ENCODE measurements at regions not wholly inside any gene's neighbourhood (a gene's known extent, or its start where the extent isn't known, plus 50 kb on each side); places are given as distances from the start of the nearest gene placed in this dataset.
A peak's percentile ranks its signal among the peaks of the same experiment; 100 is the strongest.
"Not testable (repeated sequence)": the region's sequence is repeated elsewhere in the genome, so short reads cannot be mapped to it uniquely, and the experiment has no call there.

DNA sequence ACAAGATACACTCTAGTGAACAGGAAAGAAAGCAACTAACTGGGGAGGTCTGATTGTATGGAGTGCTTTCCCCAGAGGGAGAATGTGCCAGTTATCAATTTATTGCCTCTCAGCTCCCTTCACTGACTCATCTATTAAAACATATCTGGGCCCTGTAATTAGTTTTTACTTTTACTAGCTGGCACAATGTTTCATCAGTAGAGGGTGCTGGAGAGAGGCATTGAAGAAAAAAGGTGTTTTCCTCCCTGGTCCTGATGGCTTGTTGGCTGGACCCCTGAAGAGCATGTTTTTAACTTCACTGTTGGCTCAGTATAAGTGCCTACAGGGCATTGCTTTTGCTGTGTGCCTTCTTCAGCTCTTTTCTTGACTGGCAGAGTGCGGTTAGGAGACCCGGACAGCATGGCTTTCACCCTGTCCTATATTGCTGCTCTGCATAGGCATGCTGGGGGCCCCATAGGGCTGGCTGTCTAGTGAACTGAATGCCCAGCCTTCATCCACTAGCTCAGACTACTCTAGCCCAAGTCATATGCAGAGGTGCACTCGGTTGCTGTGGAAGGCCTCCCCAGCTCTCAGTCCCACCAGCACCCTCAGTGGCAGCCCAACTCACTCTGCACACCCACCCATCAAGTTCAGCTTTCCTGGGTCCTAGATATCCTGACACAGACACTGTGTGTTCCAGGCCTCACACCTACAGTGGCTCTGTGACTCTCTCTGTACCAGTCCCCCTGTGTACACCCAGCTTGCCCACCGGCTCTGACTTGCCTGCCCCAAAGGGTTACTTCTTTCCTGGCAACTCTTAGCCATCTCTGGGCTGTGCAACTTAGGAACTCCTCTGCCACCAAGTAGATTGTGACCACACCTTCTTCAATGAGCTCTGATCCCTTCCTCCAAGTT lies 62.3 kb upstream of the ACYP2 start:
- H3K9ac ChIP-seq (ENCODE audit: low read depth in 2 of 2, low read length in 2 of 2), result no peak overlapping the region
- H3K4me1 ChIP-seq, result no peaks in the 10 kb centered on the region
- DNase-seq, result no peak
- H3K27ac ChIP-seq, result peak overlapping the region; percentile 13
- intact Hi-C loops (cut with DNase I), result no loop called here
- no peaks in the 10 kb centered on the region for H3K36me3 ChIP-seq
- no peaks in the 10 kb centered on the region for H3K27me3 ChIP-seq
- no peak overlapping the region for H3K4me3 ChIP-seq
- TF ChIP-seq, protein P1, sequence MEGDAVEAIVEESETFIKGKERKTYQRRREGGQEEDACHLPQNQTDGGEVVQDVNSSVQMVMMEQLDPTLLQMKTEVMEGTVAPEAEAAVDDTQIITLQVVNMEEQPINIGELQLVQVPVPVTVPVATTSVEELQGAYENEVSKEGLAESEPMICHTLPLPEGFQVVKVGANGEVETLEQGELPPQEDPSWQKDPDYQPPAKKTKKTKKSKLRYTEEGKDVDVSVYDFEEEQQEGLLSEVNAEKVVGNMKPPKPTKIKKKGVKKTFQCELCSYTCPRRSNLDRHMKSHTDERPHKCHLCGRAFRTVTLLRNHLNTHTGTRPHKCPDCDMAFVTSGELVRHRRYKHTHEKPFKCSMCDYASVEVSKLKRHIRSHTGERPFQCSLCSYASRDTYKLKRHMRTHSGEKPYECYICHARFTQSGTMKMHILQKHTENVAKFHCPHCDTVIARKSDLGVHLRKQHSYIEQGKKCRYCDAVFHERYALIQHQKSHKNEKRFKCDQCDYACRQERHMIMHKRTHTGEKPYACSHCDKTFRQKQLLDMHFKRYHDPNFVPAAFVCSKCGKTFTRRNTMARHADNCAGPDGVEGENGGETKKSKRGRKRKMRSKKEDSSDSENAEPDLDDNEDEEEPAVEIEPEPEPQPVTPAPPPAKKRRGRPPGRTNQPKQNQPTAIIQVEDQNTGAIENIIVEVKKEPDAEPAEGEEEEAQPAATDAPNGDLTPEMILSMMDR (IDR thresholded peaks at IDR 0.05), result no peak
- H3K9me3 ChIP-seq, result no peaks in the 10 kb centered on the region

DNA sequence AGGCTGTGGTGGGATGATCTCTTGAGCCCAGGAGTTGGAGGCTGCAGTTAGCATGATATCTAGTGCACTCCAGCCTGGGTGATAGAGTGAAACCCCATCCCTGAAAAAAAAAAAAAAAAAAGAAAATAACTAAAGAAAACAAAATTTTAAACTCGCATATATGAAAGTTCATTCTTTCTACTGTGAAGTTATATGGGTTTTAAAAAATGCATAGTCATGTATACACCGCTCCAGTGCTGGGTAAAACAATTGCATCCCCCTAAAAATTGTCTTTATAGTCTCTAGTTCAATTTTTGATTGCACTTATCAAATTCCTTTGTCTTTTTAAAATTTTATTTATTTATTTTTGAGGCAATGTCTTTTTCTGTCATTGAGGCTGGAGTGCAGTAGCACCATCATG lies 65.0 kb upstream of the ACYP2 start:
- intact Hi-C loops (cut with DNase I), result no loop called here
- Histone ChIP-seq H3K27me3 (no peaks in the 10 kb centered on the region), H3K9ac (ENCODE audit: low read depth in 2 of 2, low read length in 2 of 2) (no peak overlapping the region), H3K36me3 (no peaks in the 10 kb centered on the region), H3K27ac (no peak overlapping the region), H3K4me1 (no peaks in the 10 kb centered on the region), H3K9me3 (no peaks in the 10 kb centered on the region), H3K4me3 (no peak overlapping the region)
- DNase-seq, result no peak
- TF ChIP-seq, protein P1 (IDR thresholded peaks at IDR 0.05), result no peak

DNA sequence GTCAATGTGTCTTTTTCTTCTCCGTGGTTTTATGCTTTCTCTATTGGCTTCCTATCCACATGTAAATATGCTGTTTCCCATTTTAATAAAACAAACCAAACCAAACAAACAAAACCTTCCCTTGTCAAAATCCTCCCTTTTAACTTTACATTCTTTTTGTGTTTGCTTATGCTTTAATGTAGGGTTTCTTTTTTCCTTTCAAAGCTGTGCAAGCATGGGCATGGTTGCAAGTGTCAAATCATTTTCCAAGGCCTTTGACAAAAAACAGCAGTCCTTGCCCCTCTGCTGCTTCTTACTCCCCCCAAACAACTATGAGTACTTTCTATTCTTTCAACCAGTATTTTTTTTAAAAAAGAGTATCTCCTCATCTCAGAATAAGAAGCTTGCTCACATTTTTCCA lies 66.0 kb upstream of the ACYP2 start:
- Histone ChIP-seq H3K4me3 (no peak overlapping the region), H3K27ac (no peak overlapping the region), H3K36me3 (no peaks in the 10 kb centered on the region), H3K4me1 (no peaks in the 10 kb centered on the region), H3K9ac (ENCODE audit: low read depth in 2 of 2, low read length in 2 of 2) (no peak overlapping the region), H3K9me3 (no peaks in the 10 kb centered on the region), H3K27me3 (no peaks in the 10 kb centered on the region)
- intact Hi-C loops (cut with DNase I), result no loop called here
- TF ChIP-seq, protein P1 (IDR thresholded peaks at IDR 0.05), result no peak
- no peak for DNase-seq

DNA sequence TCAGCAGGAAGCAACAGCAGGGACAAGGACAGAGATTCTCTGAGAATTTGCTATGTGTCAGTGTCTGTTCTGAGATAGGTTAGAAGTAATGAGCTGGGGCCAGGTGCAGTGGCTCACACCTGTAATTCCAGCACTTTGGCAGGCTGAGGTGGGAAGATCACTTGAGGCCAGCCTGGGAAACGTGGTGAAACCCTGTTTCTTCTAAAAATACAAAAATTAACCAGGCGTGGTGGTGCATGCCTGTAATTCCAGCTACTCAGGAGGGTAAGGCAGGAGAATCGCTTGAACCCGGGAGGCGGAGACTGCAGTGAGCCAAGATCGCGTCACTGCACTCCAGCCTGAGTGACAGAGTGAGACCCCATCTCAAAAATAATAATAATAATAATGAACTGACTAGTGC lies 66.5 kb upstream of the ACYP2 start:
- intact Hi-C loops (cut with DNase I); DNase-seq: not testable (repeated sequence)

DNA sequence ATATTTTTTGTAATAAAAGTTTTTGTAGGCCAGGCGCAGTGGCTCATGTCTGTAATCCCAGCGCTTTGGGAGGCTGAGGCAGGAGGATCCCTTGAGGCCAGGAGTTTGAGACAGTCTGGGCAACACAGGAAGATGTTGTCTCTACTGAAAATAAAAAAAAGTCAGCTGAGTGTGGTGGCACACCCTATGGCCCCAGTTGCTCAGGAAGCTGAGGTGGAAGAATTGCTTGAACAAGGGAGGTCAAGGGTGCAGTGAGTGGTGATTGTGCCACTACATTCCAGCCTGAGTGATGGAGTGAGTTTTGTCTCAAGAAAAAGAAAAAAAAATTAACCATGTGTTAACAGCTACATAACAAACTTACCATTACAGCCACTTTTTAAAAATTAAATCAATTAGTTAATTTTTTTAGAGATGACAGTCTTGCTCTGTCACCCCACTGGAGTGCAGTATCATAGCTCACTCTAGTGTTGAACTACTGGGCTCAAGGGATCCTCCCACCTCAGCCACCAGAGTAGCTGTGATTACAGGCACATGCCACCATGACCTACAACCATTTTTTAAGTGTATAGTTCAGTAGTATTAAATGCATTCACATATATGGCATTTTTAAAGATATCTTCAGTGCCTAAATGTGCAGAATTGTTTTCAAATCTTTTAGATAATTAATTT lies 67.2 kb upstream of the ACYP2 start:
- no peaks in the 10 kb centered on the region for H3K4me1 ChIP-seq
- no peak for DNase-seq
- TF ChIP-seq, protein P1 (IDR thresholded peaks at IDR 0.05), result no peak
- no peak overlapping the region for H3K27ac ChIP-seq
- no peak overlapping the region for H3K4me3 ChIP-seq
- H3K27me3 ChIP-seq, result no peaks in the 10 kb centered on the region
- H3K9ac ChIP-seq (ENCODE audit: low read depth in 2 of 2, low read length in 2 of 2), result no peak overlapping the region
- no peaks in the 10 kb centered on the region for H3K9me3 ChIP-seq
- intact Hi-C loops (cut with DNase I), result no loop called here
- H3K36me3 ChIP-seq, result no peaks in the 10 kb centered on the region

More for the DNA sequence above, 66.5 kb upstream of the ACYP2 start:
- H3K27me3 ChIP-seq; H3K36me3 ChIP-seq; H3K4me3 ChIP-seq; H3K4me1 ChIP-seq; H3K9ac ChIP-seq (ENCODE audit: low read depth in 2 of 2, low read length in 2 of 2); H3K9me3 ChIP-seq; H3K27ac ChIP-seq: not testable (repeated sequence)

DNA sequence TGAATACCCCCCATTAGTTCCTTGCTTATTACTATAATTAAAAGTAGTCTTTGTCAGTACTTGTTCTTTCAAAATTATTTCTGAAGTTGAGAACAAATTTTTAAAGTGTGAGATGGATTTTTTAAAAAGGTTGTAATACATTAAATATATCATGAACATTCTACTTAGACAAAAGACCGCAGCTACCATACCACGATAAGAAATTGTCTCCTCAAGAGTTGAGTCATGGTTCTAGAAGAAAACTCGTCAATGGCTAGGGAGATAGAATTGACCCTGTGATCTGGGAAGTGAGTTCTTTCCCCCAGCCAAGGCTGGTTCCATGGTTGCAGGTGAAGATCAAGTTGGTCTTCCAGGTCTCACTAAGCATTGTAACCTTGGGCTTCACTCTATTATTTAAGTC lies 67.8 kb upstream of the ACYP2 start:
- H3K4me3 ChIP-seq, result no peak overlapping the region
- H3K9me3 ChIP-seq, result no peaks in the 10 kb centered on the region
- intact Hi-C loops (cut with DNase I), result no loop called here
- DNase-seq, result no peak
- no peak overlapping the region for H3K27ac ChIP-seq
- no peaks in the 10 kb centered on the region for H3K36me3 ChIP-seq
- H3K9ac ChIP-seq (ENCODE audit: low read depth in 2 of 2, low read length in 2 of 2), result no peak overlapping the region
- TF ChIP-seq, protein P1 (IDR thresholded peaks at IDR 0.05), result no peak
- H3K4me1 ChIP-seq, result no peaks in the 10 kb centered on the region
- H3K27me3 ChIP-seq, result no peaks in the 10 kb centered on the region
